OCI-LY7 (cell line): ENCODE measurements at regions not wholly inside any gene's neighbourhood (a gene's known extent, or its start where the extent isn't known, plus 50 kb on each side); places are given as distances from the start of the nearest gene placed in this dataset.

ENCODE experiments used
- BruUV-seq: library from RNA; stranded (reverse); fragments of 400-500 nt; replicated peaks from 2 replicates; lab custom pipeline; 2021; lab: Mats Ljungman, UMichigan
- CTCF ChIA-PET: fragments of 300-600 bp; sonication (Branson Sonifier 250); formaldehyde crosslinking; loops from one replicate; lab custom pipeline; 2022; ENCODE audit warnings: antibody characterized with exemption; ENCODE audit not compliant: unreplicated experiment; lab: Charles Lee
- POLR2A ChIA-PET: fragments of 300-600 bp; sonication (Branson Sonifier 250); formaldehyde crosslinking; loops from one replicate; lab custom pipeline; 2022; ENCODE audit warnings: antibody characterized with exemption; lab: Charles Lee
- DNase-seq: peaks from one replicate; pipeline ENCODE4 v3.0.0-alpha.2; 2015; ENCODE audit warnings: low spot score
- H2AFZ ChIP-seq: fragments of 200-600 bp; sonication (generic), shearing (Covaris generic); 2 replicates; pipeline ENCODE4 v1.6.1; 2014; ENCODE audit warnings: mild to moderate bottlenecking, antibody characterized with exemption, low read length, moderate library complexity
- H3K27ac ChIP-seq: fragments of 200-600 bp; sonication (generic); 2 replicates; pipeline ENCODE4 v1.5.1; 2014; ENCODE audit warnings: mixed run types, low read depth, mild to moderate bottlenecking, moderate library complexity, low read length, inconsistent platforms; ENCODE audit not compliant: poor library complexity, severe bottlenecking
- H3K36me3 ChIP-seq: fragments of 200-600 bp; sonication (generic); 2 replicates; pipeline ENCODE4 v1.6.1; 2014; ENCODE audit warnings: mild to moderate bottlenecking, antibody characterized with exemption, low read length, moderate library complexity, mixed read lengths; ENCODE audit not compliant: insufficient read depth
- H3K4me1 ChIP-seq: fragments of 200-600 bp; sonication (generic); 2 replicates; pipeline ENCODE4 v1.5.1; 2014; ENCODE audit warnings: mild to moderate bottlenecking, low read length; ENCODE audit not compliant: insufficient read depth, poor library complexity, severe bottlenecking
- H3K4me2 ChIP-seq: fragments of 200-600 bp; sonication (generic); 2 replicates; pipeline ENCODE4 v1.6.1; 2014; ENCODE audit warnings: mild to moderate bottlenecking, low read length
- H3K4me3 ChIP-seq: fragments of 200-600 bp; sonication (generic); 2 replicates; pipeline ENCODE4 v1.5.1; 2014; ENCODE audit warnings: mild to moderate bottlenecking, low read depth, low read length; ENCODE audit not compliant: poor library complexity, severe bottlenecking
- H3K79me2 ChIP-seq: fragments of 200-600 bp; sonication (generic); 2 replicates; pipeline ENCODE4 v1.6.1; 2016; ENCODE audit warnings: low read depth, mild to moderate bottlenecking, low read length, moderate library complexity, mixed read lengths; ENCODE audit not compliant: insufficient read depth
- H3K9me2 ChIP-seq: fragments of 200-600 bp; sonication (generic); 2 replicates; pipeline ENCODE4 v1.6.1; 2016; ENCODE audit warnings: mild to moderate bottlenecking, low read length, mixed read lengths; ENCODE audit not compliant: insufficient read depth
- H3K9me3 ChIP-seq: fragments of 200-600 bp; sonication (generic); 2 replicates; pipeline ENCODE4 v1.6.1; 2014; ENCODE audit warnings: mild to moderate bottlenecking, mixed run types, low read length, mixed read lengths
- H4K20me1 ChIP-seq: fragments of 200-600 bp; sonication (generic); 2 replicates; pipeline ENCODE4 v1.6.1; 2014; ENCODE audit warnings: mild to moderate bottlenecking, antibody characterized with exemption, low read length, moderate library complexity, mixed read lengths; ENCODE audit not compliant: insufficient read depth
- CTCF ChIP-seq: fragments of 200-600 bp; sonication (generic); conservative IDR thresholded peaks from 2 replicates; pipeline ENCODE4 v1.5.1; 2014; ENCODE audit warnings: mild to moderate bottlenecking, antibody characterized with exemption, low read length, moderate library complexity, mixed read lengths
- EZH2phosphoT487 ChIP-seq: fragments of 200-600 bp; sonication (generic); IDR thresholded peaks from 2 replicates; pipeline ENCODE4 v1.6.1; 2018; ENCODE audit warnings: low read depth, borderline replicate concordance, mild to moderate bottlenecking, mixed run types, antibody characterized with exemption, low read length, moderate library complexity, mixed read lengths
- intact Hi-C: fragments of 100-400 bp; cut with micrococcal nuclease; formaldehyde crosslinking; loops from one replicate; pipeline ENCODE4 v1.10.0; 2022; ENCODE audit not compliant: unreplicated experiment

- CTCF ChIA-PET = no interaction called here
- no peaks in the 10 kb centered on the region for H3K9me3 ChIP-seq
- H3K36me3 ChIP-seq = no peaks in the 10 kb centered on the region
- no peaks in the 10 kb centered on the region for H3K9me2 ChIP-seq
- TF ChIP-seq EZH2phosphoT487 (no peak), CTCF (no peak)
- H3K4me1 ChIP-seq = no peaks in the 10 kb centered on the region
- no peak overlapping the region for H2AFZ ChIP-seq
- BruUV-seq = no TSS peak
- POLR2A ChIA-PET = interaction anchor here (0.9 kb wide), 1 partner anchor 8 kb away, joined by 3 read pairs; no protein-coding TSS in a partner anchor
- H3K4me3 ChIP-seq = no peak overlapping the region
- H3K4me2 ChIP-seq = no peak overlapping the region
- intact Hi-C loops = no loop called here
- no peak overlapping the region for H3K27ac ChIP-seq
- no peak for DNase-seq
- H3K79me2 ChIP-seq = no peaks in the 10 kb centered on the region
- H4K20me1 ChIP-seq = no peaks in the 10 kb centered on the region
Measured at GRCh38 chr7:36784991-36785940, 61.0 kb upstream of the AOAH start.

- CTCF ChIA-PET = no interaction called here
- H3K36me3 ChIP-seq = no peaks in the 10 kb centered on the region
- H3K9me3 ChIP-seq = no peaks in the 10 kb centered on the region
- DNase-seq = no peak
- TF ChIP-seq CTCF (no peak), EZH2phosphoT487 (no peak)
- H3K4me3 ChIP-seq = no peak overlapping the region
- intact Hi-C loops = no loop called here
- no peaks in the 10 kb centered on the region for H3K9me2 ChIP-seq
- H4K20me1 ChIP-seq = no peaks in the 10 kb centered on the region
- no peaks in the 10 kb centered on the region for H3K79me2 ChIP-seq
- H3K4me1 ChIP-seq = no peaks in the 10 kb centered on the region
- no peak overlapping the region for H3K4me2 ChIP-seq
- H2AFZ ChIP-seq = no peak overlapping the region
- H3K27ac ChIP-seq = no peak overlapping the region
- POLR2A ChIA-PET = interaction anchor here (0.6 kb wide), 1 partner anchor 923 kb away, joined by 3 read pairs; no protein-coding TSS in a partner anchor
- BruUV-seq = no TSS peak
Measured at GRCh38 chr7:36781011-36781738, 56.9 kb upstream of the AOAH start.
